ENCODE measurements at regions not wholly inside any gene's neighbourhood (a gene's known extent, or its start where the extent isn't known, plus 50 kb on each side); places are given as distances from the start of the nearest gene placed in this dataset.

- peak; percentile 49; the same call in 2 of the 3 replicates for ATAC-seq
- TF ChIP-seq CREB5 (CRISPR knock-in tag; IDR thresholded peaks at IDR 0.05; ENCODE audit: low read depth) (no peak), CSRNP3 (CRISPR knock-in tag; IDR thresholded peaks at IDR 0.05) (no peak), TSHZ2 (CRISPR knock-in tag; IDR thresholded peaks at IDR 0.05) (no peak), PPARA (CRISPR knock-in tag; IDR thresholded peaks at IDR 0.05; ENCODE audit: borderline replicate concordance) (no peak), ZC3H10 (CRISPR knock-in tag; IDR thresholded peaks at IDR 0.05) (no peak), PATZ1 (CRISPR knock-in tag; IDR thresholded peaks at IDR 0.05; ENCODE audit: borderline replicate concordance) (no peak), RARB (CRISPR knock-in tag; IDR thresholded peaks at IDR 0.05) (no peak), ZFP30 (CRISPR knock-in tag; IDR thresholded peaks at IDR 0.05) (no peak), POU6F1 (CRISPR knock-in tag; IDR thresholded peaks at IDR 0.05; ENCODE audit: borderline replicate concordance, low read depth) (no peak), ZFP3 (CRISPR knock-in tag; IDR thresholded peaks at IDR 0.05) (no peak), TOX (CRISPR knock-in tag; IDR thresholded peaks at IDR 0.05; ENCODE audit: borderline replicate concordance) (no peak), TCF4 (CRISPR knock-in tag; IDR thresholded peaks at IDR 0.05; ENCODE audit: borderline replicate concordance) (no peak), ISL1 (CRISPR knock-in tag; IDR thresholded peaks at IDR 0.05) (no peak), ZNF565 (CRISPR knock-in tag; conservative IDR thresholded peaks at IDR 0.05; ENCODE audit: low read depth) (no peak), CSDC2 (CRISPR knock-in tag; IDR thresholded peaks at IDR 0.05) (no peak), ZNF70 (CRISPR knock-in tag; IDR thresholded peaks at IDR 0.05) (no peak)
Observed at GRCh38 chr1:68346188-68346808, 103.5 kb downstream of the RPE65 start.

GRCh38 chr1:68344208-68344607, 105.5 kb downstream of the RPE65 start:
- ATAC-seq, result no peak
- no peak for TF ChIP-seq CSRNP3 (CRISPR knock-in tag; IDR thresholded peaks at IDR 0.05)
- peak; percentile 86 for TF ChIP-seq ISL1 (CRISPR knock-in tag; IDR thresholded peaks at IDR 0.05)
- no peak for TF ChIP-seq ZNF8 (CRISPR knock-in tag; IDR thresholded peaks at IDR 0.05)

- ATAC-seq, result no peak
- no peak for TF ChIP-seq BACH2 (CRISPR knock-in tag; IDR thresholded peaks at IDR 0.05; ENCODE audit: borderline replicate concordance)
- no peak for TF ChIP-seq OSR1 (CRISPR knock-in tag; IDR thresholded peaks at IDR 0.05)
- TF ChIP-seq ZFP30 (CRISPR knock-in tag; IDR thresholded peaks at IDR 0.05), result no peak
- TF ChIP-seq ZNF8 (CRISPR knock-in tag; IDR thresholded peaks at IDR 0.05), result no peak
Observed at GRCh38 chr1:68340951-68341350, 108.6 kb upstream of the WLS start.
